GM12872 (cell line): ENCODE measurements at regions not wholly inside any gene's neighbourhood (a gene's known extent, or its start where the extent isn't known, plus 50 kb on each side); places are given as distances from the start of the nearest gene placed in this dataset.

ENCODE experiments used
- CTCF ChIP-seq: IDR thresholded peaks from 3 replicates; pipeline ENCODE4 v1.5.1; 2011; ENCODE audit warnings: low read depth, mild to moderate bottlenecking, low read length, moderate library complexity; ENCODE audit not compliant: insufficient read depth

GRCh38 chr5:8930021-8930420 is 615.9 kb downstream of the SEMA5A start:
- no peak for TF ChIP-seq CTCF

GRCh38 chr5:8934455-8934854 is 611.4 kb downstream of the SEMA5A start:
- TF ChIP-seq CTCF: no peak

- no peak for TF ChIP-seq CTCF
Observed at GRCh38 chr5:8940934-8941333, 604.9 kb downstream of the SEMA5A start.

- no peak for TF ChIP-seq CTCF
Observed at GRCh38 chr5:8943301-8943700, 602.6 kb downstream of the SEMA5A start.

- no peak for TF ChIP-seq CTCF
Observed at GRCh38 chr5:8944005-8944404, 601.9 kb downstream of the SEMA5A start.

- TF ChIP-seq CTCF: no peak
Observed at GRCh38 chr5:8945972-8946371, 599.9 kb downstream of the SEMA5A start.

GRCh38 chr5:8949908-8950307 is 596.0 kb downstream of the SEMA5A start:
- no peak for TF ChIP-seq CTCF

- no peak for TF ChIP-seq CTCF
Observed at GRCh38 chr5:8952147-8952546, 593.7 kb downstream of the SEMA5A start.
